PC-9 (cell line): ENCODE measurements at regions not wholly inside any gene's neighbourhood (a gene's known extent, or its start where the extent isn't known, plus 50 kb on each side); places are given as distances from the start of the nearest gene placed in this dataset.

Source experiments
- EZH2 ChIP-seq: fragments of 200-600 bp; sonication (generic); IDR thresholded peaks from 2 replicates; pipeline ENCODE4 v1.8.0; 2017; ENCODE audit warnings: antibody characterized with exemption, low read depth
- TF ChIP-seq, protein P1 (sequence below): fragments of 200-600 bp; sonication (generic); conservative IDR thresholded peaks from 2 replicates; pipeline ENCODE4 v1.6.1; 2017; ENCODE audit warnings: mixed run types, antibody characterized with exemption, mild to moderate bottlenecking, moderate library complexity

DNA sequence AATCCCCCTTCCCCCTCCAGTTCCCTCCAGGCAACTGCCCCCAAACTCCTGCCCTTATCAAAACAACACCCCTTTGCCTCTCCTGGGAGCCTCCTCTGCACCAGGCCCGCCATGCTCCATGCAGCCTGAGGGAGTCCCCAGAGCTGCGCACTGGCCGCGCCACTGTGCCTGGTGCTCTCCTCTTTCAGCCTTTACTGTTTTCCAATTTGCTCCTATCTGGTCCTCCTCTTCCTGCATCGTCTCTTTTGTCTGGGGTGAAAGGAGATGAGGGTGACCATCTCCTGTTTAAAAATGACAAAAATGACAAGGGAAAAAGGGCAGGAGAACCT is 165.8 kb upstream of the ADCY1 start:
- TF ChIP-seq, protein P1, sequence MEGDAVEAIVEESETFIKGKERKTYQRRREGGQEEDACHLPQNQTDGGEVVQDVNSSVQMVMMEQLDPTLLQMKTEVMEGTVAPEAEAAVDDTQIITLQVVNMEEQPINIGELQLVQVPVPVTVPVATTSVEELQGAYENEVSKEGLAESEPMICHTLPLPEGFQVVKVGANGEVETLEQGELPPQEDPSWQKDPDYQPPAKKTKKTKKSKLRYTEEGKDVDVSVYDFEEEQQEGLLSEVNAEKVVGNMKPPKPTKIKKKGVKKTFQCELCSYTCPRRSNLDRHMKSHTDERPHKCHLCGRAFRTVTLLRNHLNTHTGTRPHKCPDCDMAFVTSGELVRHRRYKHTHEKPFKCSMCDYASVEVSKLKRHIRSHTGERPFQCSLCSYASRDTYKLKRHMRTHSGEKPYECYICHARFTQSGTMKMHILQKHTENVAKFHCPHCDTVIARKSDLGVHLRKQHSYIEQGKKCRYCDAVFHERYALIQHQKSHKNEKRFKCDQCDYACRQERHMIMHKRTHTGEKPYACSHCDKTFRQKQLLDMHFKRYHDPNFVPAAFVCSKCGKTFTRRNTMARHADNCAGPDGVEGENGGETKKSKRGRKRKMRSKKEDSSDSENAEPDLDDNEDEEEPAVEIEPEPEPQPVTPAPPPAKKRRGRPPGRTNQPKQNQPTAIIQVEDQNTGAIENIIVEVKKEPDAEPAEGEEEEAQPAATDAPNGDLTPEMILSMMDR = no peak
- no peak for TF ChIP-seq EZH2
